Activated CD4-positive, CD25-positive, alpha-beta regulatory T cell (primary cell): ENCODE measurements at regions not wholly inside any gene's neighbourhood (a gene's known extent, or its start where the extent isn't known, plus 50 kb on each side); places are given as distances from the start of the nearest gene placed in this dataset.
"Not testable (repeated sequence)": the region's sequence is repeated elsewhere in the genome, so short reads cannot be mapped to it uniquely, and the experiment has no call there.

Source experiments
- DNase-seq, 4 experiments: peaks; one replicate each; lab custom pipeline; 2025; lab: John Stamatoyannopoulos, UW

DNA sequence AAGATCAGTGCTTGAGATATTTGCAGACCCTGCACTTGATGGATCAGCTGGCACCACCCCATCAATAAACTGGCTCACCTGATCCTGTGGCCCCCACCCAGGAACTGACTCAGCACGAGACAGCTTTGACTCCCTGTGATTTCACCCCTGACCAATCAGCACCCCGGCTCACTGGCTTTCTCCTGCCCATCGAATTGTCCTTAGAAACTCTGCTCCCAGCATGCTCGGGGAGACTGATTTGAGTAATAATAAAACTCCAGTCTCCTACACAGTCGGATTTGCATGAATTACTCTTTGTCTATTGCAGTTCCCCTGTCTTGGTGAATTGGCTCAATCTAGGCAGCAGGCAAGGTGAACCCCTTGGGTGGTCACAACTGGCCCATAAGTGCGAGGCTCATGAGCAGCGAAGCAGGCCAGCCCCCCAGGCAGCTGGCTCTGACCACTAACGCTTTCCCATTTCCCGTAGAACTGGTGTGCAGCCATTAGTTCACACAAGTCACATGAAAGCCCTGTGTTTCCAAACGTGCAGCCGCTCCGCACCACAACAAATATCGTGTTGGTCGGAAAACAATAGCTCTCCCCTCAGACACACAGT lies 79.6 kb downstream of the RSPH3 start:
- no peak for DNase-seq

DNA sequence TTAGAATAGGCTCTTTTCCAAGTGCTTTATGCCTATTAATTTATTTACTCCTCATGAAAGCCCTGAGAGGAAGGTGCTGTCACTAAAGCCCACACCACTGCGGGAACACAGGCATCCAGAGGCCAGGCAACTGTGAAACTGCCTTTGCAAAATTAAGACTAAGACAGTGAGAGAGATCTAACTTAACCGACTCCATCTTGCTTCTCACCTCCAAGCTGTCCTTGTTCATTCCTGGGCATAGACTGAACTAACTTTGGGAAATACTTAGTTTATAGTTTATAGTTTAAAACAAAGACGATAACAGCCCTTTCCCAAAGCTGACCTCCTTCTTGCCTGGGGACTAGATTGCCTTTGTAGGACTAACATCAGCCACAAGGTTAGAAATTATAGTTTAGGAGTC lies 80.1 kb downstream of the RSPH3 start:
- no peak for DNase-seq

DNA sequence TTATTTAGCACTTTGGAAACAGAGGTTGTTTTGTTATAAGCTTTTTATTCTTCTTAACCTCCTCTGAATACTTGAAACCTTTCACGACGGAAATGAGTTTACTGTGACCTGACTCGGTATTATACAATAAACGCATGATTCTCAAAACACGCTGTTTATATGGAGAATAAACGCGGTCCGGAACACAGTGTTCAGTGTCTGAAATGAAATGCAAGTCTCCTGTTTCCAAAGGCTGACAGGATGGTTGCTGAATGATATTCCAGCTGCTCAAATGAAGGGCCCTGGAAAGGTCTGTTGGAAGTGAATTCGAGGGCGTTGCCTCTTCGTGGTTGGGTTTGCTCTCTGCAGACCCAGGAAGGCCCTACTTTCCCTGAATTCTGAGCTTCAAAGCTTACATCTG lies 83.4 kb downstream of the RSPH3 start:
- DNase-seq, result no peak

DNA sequence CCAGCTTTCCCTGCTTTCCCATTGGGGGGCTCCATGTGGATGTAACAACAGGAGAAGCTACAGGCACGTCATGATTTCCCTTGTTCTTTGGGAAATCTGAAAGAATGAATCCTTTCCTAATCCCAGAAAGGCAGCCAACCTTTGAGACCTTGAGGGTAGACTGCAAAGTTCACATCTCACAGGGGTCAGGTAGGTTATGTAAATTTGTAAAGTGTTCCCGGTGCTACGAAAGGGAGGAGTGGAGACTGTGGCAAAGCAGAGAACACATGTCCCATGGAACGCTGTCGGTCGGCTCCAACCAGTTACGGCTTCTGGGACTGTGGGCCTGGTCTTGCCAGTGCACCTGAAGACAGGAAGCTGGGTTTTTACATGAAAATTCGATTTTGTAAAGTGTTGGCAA lies 85.1 kb downstream of the RSPH3 start:
- DNase-seq, result no peak

DNA sequence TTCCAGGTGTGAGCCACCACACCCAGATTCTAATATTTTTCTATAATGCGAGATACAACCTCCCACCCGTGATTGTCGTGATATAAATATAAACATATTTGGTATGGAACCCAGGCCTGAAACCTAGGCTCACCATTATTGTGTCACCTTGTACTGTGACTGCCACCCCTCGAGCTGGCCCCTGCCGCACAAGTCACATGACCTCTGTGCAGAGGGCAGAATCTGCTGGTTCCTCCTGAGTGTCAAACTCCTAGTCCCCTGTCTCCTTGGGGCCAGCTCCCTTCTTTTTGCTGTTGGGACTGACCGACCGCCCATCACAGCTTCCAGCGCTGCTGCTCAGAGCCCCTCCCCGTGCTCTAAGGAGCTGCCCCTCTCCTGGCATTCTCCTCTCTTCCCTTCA lies 86.4 kb downstream of the RSPH3 start:
- no peak for DNase-seq

DNA sequence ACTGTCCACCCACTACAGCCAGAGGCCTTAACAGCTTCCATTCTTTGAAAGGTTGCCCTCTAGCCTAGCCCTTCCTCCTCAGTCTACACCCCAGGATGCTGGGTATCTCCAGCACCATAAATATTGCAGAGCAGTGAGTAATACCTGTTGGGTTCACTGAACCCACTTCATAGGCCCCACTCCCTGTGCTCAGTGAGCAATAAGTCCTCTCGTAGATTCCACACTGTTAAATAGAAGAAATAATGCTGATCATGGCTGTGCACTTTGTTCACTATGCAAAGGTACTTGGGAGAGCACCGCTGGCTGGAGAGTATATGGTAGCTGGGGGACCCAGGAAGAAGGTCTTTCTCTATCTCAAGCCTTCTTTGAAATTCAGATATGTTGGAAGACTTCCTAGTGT lies 87.3 kb downstream of the RSPH3 start:
- no peak for DNase-seq

DNA sequence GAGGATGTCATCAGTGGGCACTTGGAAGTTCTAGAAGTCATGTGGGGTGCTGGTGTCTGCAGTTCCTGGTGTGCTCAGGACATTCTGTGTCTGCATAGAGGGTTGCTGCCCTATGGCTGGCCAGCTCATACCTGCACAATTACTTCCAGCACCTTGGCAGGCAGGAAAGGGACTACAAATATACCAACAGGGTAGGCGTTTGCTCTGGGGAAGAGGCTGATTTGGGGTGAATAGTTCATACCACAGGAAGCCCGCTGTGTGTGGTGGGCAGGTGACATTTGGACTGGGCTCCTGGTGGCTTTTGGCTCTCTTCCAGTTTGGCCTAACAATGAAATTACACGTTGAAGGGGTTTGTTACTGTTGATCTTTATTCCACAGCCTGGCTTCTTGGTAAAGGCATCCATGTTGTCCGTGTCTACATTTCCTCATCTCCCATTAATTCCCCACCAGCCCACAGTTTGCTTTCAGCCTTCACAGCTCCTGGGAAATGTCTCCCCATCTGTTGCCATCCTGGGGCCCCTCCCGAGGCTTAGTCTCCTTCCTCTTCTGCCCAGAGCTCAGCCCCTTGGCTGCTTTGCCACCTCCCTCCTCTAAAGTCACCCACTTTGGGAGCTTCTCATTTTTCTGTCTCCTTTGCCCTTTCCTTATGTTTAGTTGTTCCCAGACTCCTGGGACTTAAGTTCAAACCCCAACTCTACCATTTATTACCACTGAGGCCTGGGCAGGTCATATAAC lies 88.1 kb downstream of the RSPH3 start:
- no peak for DNase-seq

DNA sequence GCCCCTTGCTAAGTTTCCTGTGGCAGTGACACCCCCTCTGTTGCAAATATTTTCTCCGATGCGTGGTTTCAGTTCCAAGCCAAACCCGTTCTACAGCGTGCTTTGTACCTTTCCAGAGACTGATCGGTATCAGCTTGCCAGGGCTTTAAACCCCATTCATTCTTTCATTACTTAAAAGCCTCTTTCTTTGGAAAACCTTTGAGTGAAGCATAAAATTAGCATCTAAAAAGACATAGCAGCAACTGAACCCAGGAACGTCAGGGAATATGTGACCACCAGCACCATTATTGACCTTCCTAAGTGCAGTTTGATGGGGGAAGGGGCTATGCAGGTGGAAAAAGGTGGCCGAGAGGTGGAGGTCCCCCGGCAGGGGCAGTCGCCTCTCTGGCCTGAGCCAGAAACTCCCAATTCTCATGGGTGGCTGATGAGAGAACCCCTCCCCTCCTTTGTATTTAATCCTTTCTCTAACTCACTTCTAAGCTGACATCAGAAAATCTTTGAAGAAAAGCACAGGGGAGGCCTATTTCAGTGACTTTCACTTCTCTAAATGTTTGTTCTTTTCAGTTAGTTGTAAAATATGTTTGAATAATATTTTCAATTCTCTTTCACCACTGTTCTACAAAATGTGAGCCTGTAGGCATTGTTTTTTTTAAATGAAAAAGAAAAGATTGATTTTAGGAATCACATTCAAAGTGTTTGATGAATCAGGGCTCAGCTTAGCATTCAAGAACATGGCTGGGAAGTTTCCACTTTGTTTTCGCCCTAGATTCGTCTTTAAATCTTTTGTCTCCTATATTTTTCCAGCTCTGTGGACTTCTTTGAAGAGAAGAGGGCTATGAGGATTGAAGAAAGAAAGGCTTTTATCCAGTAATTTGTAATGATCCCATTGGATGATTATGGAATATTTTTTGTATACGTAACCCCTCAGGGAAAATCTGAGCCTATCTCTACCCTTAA lies 89.2 kb downstream of the RSPH3 start:
- DNase-seq, result no peak

DNA sequence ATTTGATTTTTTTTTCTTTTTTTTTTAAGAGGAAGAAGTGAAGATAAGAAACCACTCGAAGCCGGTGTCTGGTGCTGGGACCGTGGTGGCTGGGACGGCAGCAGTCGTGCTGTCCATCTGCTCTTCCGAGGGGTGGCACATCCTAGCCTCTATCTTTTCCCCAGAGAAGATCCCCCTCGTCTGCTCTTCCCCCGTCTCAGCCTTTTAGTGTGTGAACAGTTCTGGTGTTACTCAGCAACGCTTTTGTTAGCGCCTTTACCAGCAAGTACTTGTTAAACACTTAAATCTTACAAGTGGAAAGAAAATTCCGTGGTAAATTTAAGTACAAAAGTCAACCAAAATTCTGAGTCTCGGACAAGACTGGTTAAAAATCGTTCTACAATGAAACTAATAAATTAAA lies 90.1 kb downstream of the RSPH3 start:
- DNase-seq, result no peak

DNA sequence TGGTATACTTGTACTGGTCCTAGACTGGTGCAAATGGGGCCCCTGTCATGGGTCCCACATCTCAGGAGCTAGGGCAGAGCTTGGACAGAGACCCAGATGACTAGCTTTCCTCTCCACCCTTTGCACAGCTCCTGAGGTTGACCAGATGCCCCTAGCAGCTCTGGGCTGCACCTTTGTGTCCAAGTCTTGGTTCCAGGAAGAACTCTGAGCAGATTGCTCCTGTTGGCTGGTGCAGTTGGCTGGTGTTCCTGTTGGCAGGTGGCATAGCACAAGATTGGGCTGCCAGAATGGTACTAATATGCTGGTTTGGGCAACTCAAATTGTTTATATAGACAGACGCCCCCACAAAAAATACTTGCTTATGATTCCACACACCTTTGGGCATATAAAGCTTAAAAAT lies 89.4 kb upstream of the EZR start:
- DNase-seq, result no peak

DNA sequence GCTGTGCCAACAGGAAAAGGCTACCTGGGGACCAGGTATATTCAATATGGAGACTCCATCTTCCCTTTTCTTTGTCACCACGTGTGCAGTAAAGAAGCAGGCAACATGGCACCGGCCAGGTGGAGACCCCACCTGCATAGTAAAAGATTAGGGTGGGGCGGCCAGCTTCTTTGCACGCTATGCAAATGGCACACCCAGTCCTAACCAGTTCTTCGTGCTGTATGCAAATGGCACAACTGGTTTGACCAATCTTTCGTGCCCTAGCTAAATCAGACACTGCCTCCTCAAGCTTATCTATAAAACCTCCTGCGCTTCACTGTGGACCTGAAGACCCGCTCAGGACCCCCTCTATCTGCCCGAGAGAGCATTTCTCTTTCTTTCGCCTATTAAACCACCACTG lies 88.8 kb upstream of the EZR start:
- DNase-seq, result no peak

DNA sequence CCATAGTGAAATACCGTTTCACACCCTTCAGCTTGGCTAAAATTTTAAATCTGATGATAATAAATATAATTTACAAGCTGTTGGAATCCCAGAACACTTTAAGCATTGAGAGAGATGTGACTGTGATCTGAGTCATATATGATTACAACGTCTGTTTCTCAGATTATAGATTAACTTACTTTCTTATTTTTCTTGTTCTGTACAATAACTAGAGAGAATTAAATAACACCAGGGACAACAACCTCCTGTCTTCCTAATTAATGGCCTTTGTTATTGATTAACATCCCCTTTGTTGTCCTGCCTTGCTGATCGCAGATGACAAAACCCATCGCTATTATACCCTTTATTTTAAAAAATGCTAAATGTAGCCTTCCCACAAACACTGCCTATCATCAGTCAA lies 87.8 kb upstream of the EZR start:
- DNase-seq, result no peak

DNA sequence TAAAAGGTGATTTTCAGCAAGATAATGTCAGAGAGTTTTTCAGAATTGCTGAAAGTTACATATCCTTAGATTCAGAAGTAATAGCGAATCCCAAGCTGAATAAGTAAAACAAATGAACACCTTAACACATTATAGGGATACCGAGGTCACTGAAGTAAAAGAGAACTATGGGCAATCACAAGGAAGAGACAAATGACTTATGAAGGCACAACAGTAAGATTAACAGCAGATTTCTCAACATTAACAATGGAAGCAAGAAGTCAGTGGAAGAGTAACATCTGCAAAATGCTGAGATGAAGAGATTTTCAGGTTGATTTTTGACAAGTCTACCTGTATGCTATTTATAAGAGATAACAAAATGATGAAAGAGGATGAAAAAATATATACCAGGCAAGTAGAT lies 86.1 kb upstream of the EZR start:
- no peak for DNase-seq

DNA sequence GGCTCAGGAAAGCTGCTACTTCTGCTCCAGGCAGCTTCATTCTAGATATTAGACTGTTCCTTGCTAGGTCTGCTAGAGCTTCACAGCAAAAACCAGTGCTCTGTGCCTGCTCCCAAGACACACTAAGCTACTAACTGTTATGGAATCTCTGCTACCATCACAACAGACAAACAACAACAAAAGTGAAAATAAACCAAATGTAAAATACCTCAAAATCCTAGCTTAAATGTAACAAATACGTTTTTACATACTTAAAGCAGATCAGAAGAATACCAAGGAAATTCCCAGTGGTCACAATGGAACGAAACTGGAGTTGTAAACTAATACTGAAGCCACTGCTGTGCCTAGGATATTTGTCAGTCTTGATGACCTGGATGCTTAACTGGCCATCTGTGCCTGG lies 84.6 kb upstream of the EZR start:
- DNase-seq, result no peak

DNA sequence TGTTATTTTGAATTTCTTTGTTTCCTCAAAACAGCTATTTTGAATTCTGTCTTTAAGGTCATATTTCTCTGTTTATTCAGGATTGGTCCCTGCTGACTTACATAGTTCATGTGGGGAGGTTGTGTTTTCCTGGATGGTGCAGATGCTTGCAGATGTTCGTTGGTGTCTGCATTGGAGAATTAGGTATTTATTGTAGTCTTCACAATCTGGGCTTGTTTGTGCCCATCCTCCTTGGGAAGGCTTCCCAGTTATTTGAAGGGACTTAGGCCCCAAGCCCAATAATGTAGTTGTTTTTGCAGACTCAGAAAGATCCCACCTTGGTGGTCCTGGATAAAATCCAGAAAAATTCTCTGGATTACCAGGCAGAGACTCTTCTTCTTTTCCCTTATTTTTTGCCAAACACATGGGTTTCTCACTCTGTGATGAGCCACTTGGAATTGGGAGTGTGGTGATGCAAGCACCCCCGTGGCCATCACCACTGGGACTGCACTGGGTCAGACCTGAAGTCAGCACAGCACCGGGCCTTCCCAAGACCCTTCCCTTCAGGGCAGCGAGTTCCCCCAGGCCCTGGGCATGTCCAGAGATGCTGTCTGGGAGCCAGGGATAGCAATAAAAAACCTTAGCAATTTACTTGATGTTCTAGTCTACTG lies 81.6 kb upstream of the EZR start:
- no peak for DNase-seq

DNA sequence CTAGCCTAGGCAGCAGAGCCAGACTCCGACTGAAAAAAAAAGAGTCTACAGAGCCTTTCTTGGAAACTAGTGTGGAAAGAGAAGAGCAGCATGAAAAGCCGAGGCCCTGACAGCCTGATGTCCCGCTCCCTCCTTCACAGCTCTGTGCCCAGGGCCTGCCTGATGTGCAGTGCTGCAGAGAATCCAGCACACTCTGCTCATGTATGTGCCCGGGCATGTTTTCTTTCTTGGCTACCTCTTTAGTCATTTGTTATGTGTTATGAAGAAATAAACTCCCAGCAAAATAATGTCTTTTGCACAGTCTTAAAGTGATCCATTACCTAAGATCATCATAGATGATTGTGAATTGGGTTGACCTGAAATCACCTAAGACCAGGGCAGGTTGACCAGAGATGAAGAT lies 78.1 kb upstream of the EZR start:
- no peak for DNase-seq

DNA sequence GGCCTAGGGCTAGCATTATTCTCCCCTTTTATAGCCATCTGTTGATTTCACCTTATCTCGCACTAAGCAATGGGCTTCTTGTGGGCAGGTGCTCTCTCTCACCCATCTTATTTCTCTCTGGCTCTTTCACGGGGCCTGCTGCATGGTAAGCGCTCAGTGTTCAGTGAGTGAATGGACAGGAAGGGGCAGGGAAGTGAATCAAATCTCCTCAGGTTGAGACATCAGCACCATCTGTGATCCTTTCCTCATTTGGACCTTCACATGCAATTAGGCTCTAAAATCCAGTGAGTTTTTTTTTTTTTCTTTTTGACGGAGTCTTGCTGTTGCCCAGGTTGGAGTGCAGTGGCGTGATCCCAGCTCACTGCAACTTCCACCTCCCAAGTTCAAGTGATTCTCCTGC lies 76.5 kb upstream of the EZR start:
- DNase-seq, result no peak

DNA sequence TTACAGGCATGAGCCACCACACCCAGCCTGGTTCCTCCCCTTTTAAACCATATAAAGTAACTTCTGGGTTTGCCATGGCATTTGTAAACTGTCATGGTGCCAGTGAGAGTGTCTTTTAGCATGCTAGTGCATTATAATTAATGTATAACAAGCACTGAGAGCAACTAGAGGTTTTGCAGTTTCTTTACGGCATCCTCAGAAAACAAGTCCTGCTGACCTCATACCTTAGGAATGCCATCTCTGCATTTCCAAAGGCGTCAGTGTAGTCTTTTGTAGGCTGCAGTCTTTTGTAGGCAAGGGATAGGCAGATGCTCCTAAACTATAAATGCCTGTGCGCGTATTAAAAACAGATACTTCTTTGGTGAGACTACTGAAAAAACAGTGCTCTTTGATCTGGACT lies 75.0 kb upstream of the EZR start:
- DNase-seq, result no peak

DNA sequence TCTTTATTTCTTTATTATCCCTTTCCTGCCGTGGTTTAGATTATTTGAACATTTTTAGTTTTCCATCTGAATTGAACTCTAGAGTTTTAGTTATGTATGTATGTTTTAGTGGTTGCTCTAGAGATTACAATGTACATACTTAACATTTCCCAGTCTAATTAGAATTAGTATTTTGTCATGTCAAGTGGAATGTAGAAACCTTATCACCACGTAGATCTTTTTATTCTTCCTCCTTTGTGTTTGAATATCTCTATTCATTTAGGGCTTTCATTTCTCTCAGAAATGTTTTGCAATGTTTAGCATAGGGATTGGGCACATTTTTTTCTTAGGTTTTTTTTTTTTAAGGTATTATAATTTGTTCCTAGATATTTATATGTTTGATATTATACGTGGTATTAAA lies 73.1 kb upstream of the EZR start:
- DNase-seq, result no peak

DNA sequence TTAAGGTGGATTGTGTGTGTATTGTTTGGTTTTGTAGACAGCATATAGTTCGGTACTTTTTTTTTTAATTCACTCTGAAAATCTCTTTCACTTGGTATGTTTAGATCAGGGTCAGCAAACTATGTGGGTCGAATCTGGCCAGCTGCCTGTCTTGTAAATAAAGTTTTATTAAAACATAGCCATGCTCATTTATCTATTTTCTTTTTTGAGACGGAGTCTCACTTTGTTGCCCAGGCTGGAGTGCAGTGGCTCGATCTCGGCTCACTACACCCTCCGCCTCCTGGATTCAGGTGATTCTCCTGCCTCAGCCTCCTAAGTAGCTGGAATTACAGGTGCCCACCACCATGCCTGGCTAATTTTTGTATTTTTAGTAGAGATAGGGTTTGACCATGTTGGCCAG lies 72.4 kb upstream of the EZR start:
- DNase-seq, result not testable (repeated sequence)

DNA sequence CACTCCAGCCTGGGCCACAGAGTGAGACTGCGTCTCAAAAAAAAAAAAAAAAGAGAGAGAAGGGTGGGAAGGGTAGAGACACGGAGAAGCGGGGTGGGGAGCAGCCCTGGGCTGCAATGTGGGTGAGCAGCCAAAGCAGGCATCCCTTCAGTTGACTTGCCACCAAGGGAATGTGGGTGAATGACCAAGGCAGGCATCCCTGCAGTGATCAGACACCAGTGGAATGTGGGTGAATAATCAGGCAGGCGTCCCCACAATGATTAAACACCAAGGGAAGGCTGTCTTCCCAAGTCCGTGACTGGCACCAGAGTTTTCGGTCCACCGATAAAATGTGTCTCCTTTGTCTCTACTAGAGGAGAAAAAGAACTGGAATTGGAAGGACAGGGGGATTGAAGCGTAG lies 69.0 kb upstream of the EZR start:
- not testable (repeated sequence) for DNase-seq

DNA sequence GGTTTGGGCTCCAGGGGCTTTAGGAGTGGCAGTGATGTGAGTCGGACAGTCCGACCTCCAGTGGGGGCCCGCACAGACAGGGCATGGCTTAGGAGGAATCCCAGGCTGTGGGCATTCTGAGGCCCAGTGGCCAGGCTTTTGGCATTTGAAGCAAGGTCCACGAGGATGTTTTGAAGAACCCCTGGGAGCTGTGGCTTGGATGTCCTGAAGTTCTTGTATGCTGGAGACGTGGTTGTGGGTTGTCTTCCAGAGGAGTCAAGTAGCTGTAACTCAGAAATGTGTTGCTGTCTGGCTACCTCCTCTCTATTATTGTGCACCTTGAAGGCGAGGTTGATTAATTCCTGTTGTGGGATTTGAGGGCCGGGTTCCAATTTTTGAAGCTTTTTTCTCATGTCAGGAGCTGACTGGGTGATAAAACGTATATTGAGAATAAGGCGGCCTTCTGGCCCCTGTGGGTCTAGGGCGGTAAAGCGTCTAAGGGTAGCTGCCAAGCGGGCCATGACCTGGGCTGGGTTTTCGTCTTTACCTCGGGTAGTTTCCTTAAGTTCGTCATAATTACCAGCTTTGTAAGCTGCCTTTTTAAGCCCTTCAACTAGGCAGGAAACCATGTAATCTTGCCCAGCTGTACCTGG lies 67.3 kb upstream of the EZR start:
- DNase-seq, result not testable (repeated sequence)
